ENCODE measurements at regions not wholly inside any gene's neighbourhood (a gene's known extent, or its start where the extent isn't known, plus 50 kb on each side); places are given as distances from the start of the nearest gene placed in this dataset.

GRCh38 chr4:17174751-17175150 lies 276.3 kb upstream of the LDB2 start:
- TF ChIP-seq, protein P1, sequence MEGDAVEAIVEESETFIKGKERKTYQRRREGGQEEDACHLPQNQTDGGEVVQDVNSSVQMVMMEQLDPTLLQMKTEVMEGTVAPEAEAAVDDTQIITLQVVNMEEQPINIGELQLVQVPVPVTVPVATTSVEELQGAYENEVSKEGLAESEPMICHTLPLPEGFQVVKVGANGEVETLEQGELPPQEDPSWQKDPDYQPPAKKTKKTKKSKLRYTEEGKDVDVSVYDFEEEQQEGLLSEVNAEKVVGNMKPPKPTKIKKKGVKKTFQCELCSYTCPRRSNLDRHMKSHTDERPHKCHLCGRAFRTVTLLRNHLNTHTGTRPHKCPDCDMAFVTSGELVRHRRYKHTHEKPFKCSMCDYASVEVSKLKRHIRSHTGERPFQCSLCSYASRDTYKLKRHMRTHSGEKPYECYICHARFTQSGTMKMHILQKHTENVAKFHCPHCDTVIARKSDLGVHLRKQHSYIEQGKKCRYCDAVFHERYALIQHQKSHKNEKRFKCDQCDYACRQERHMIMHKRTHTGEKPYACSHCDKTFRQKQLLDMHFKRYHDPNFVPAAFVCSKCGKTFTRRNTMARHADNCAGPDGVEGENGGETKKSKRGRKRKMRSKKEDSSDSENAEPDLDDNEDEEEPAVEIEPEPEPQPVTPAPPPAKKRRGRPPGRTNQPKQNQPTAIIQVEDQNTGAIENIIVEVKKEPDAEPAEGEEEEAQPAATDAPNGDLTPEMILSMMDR (IDR thresholded peaks at IDR 0.05; ENCODE audit: low read length, missing control alignments): no peak
- H3K4me3 ChIP-seq (replicated peaks; ENCODE audit: low read depth, low read length): no peak overlapping the region
- no peak for DNase-seq (ENCODE audit: low read depth)

- DNase-seq (ENCODE audit: low read depth): no peak
- TF ChIP-seq, protein P1 (IDR thresholded peaks at IDR 0.05; ENCODE audit: low read length, missing control alignments): peak; percentile 25
- no peak overlapping the region for H3K4me3 ChIP-seq (replicated peaks; ENCODE audit: low read depth, low read length)
These were observed 274.9 kb upstream of the LDB2 start for GRCh38 chr4:17173300-17173699.

- no peak for DNase-seq (ENCODE audit: low read depth)
- H3K4me3 ChIP-seq (replicated peaks; ENCODE audit: low read depth, low read length): no peak overlapping the region
- TF ChIP-seq, protein P1 (IDR thresholded peaks at IDR 0.05; ENCODE audit: low read length, missing control alignments): no peak
These were observed 271.7 kb upstream of the LDB2 start for GRCh38 chr4:17170131-17170530.

DNA sequence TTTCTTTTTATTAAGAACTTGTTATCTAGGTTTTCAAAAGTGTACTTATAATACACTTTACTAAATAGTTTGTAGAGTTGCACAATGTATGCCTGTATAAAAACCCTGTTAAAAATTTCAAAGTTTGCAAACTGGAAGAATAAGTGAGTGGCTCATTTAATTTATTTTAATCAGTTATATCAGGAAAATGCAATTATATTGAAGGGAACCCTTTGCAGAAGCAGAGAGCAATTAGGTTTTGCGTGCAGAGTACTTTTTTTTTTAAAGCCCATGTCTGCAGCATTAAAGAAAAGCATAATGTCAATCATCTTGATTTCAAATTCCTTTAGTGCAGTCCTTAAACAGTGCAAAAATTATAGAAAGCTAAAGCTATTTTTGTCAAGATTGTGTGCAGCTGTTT lies 271.3 kb upstream of the LDB2 start:
- H3K4me3 ChIP-seq (replicated peaks; ENCODE audit: low read depth, low read length): no peak overlapping the region
- TF ChIP-seq, protein P1 (IDR thresholded peaks at IDR 0.05; ENCODE audit: low read length, missing control alignments): no peak
- DNase-seq (ENCODE audit: low read depth): no peak

GRCh38 chr4:17168571-17168970 lies 270.1 kb upstream of the LDB2 start:
- TF ChIP-seq, protein P1 (IDR thresholded peaks at IDR 0.05; ENCODE audit: low read length, missing control alignments): no peak
- peak; percentile 90 for DNase-seq (ENCODE audit: low read depth)
- H3K4me3 ChIP-seq (replicated peaks; ENCODE audit: low read depth, low read length): no peak overlapping the region

- TF ChIP-seq, protein P1 (IDR thresholded peaks at IDR 0.05; ENCODE audit: low read length, missing control alignments): no peak
- DNase-seq (ENCODE audit: low read depth): peak; percentile 63
These were observed 268.5 kb upstream of the LDB2 start for GRCh38 chr4:17166954-17167353.

GRCh38 chr4:17165286-17165685 lies 266.8 kb upstream of the LDB2 start:
- no peak overlapping the region for H3K4me3 ChIP-seq (replicated peaks; ENCODE audit: low read depth, low read length)
- no peak for DNase-seq (ENCODE audit: low read depth)
- TF ChIP-seq, protein P1 (IDR thresholded peaks at IDR 0.05; ENCODE audit: low read length, missing control alignments): no peak

More at GRCh38 chr4:17166954-17167353, 268.5 kb upstream of the LDB2 start:
- H3K4me3 ChIP-seq (replicated peaks; ENCODE audit: low read depth, low read length): no peak overlapping the region

Measured in fibroblast of pulmonary artery (primary cell).